ENCODE measurements at regions not wholly inside any gene's neighbourhood (a gene's known extent, or its start where the extent isn't known, plus 50 kb on each side); places are given as distances from the start of the nearest gene placed in this dataset.
"Not testable (repeated sequence)": the region's sequence is repeated elsewhere in the genome, so short reads cannot be mapped to it uniquely, and the experiment has no call there.

DNA sequence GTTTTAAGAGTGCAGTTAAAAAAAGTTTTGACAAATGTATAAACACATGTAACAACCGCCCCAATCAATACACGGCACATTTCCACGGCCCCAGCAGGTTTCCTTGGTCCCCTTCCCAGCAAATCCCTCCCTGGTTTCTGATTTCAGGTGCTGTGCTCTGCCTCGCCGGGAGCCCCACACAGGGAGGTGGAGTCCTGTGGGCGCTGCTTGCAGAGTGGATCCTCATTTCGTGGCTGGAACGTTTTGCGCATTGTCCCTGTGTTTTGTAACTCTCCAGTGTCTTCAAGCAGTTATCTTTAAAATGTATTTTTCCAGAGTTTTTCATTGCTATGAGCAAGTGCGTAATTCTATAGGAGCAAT, 124.8 kb downstream of the GALR1 start:
- no peak for DNase-seq

DNA sequence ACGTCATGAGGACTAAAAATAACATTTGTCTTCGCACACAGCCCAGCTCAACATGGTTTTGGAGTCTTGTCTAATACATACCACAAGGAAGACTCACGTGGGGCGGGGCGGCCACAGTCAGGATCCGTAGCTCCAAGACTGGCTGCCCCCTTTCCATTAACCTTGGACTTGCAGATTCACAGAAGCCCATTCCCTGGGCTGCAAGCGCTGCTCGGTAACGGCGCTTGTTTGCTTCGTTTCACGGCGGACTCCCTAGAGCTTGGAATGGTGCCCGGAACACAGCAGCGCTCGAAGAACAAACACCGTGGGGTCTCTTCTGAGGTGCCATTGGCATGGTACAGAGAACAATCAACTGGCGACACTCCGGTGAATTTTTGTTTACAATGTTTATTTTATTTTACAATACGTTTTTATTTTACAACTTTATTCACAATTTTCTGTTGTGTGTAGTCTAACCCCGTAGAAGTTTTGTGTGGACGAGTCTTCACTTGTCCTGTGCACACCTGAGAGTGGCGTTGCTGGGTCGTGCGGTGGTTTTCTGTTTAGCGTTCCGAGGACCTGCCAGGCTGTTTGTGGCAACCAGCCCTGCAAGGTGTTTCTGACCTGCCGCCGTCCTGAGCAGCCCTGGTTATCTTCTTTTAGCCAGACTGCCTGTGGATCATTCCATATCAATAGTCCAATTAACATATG, 126.5 kb downstream of the GALR1 start:
- DNase-seq: no peak

DNA sequence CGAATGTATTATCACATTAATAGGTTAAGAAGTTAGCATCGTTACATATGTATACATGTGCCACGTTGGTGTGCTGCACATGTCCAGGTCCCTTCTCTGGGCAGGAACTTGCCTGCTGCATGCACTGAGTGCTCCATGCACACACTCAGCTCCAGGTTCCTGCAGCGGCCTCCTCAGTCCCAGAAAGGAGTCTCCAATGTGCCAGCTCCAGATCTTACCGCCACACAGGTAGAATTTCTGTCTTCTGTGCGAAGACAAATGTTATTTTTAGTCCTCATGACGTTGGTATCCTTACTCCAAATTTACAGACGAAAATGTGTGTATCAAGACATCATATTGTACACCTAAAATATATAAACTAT, 127.1 kb downstream of the GALR1 start:
- no peak for DNase-seq

DNA sequence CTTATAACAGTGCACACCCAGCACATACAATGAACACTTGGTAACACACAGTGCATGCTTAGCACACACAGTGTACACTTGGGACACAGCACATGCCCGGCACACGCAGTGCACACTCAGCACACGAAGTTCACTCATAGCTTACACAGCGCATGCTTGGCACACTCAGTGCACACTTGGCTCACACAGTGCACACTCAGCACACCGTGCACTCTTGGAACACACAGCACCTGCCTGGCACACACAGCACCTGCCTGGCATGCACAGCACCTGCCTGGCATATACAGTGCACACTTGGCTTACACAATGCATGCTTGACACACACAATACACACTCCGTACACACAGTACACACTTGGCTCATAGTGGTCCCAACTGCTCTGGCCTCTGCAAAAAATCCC, 128.2 kb downstream of the GALR1 start:
- DNase-seq: no peak

DNA sequence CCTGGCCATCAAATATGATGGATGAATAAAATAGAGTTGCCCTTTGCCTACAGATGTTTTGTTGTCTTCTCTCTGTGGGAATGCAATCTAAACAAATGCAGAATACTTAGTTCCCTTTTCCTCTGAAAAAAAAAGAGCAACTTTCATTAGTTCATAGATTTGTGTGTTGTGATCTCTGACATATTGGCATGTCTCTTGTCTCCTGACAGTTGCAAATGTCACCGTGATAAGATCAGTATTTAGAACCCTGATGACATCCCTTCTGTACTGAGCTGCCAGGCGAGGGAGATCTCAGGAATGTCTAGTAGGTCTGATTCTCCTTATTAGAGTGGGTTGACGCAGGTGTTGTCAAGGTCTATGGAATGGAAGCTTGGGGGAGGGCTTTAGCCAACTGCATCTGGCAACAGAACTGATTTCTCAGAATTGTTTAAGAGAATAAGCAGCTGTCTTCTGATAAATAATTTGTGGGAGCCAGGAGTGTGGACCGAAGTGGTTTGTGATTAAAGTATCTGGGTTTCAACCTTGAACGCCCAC, 130.4 kb downstream of the GALR1 start:
- no peak for DNase-seq

DNA sequence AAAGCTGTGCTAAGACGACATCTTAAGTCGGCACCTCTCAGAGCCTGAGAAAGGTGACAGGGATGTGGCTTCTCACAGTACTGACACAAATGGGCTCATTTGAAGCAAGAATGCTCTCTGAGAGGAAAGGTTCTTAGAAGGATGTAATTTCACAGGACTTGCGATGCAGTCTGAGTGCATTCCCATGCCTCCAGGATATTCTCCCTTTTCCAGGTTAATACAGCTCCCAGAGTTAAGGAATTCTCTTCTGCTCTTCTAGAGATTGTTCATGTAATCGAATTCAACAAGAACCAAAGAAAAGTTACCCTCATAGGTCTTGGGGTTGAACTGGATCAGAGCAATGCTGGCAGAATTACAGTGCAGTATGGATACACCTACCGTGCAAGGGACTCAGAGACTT, 131.0 kb downstream of the GALR1 start:
- DNase-seq: no peak

DNA sequence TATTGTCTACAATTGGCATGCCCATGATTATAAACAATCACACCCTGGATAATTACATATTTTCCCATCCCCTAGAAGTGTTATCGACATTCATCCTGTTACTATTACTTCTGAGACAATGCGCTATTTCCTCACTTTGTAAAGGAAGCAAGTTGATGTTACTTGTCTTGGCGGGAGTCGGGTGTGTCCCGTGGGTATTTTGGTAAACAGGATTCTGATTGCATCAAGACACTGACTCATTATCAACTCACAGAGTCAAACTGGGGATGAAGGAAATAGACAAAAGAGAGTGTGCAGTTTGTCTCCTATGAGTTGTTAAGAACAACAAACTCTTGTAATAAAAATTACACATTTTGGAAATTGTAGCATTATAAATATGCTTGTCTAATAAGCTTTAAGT, 142.7 kb downstream of the GALR1 start:
- DNase-seq: no peak

DNA sequence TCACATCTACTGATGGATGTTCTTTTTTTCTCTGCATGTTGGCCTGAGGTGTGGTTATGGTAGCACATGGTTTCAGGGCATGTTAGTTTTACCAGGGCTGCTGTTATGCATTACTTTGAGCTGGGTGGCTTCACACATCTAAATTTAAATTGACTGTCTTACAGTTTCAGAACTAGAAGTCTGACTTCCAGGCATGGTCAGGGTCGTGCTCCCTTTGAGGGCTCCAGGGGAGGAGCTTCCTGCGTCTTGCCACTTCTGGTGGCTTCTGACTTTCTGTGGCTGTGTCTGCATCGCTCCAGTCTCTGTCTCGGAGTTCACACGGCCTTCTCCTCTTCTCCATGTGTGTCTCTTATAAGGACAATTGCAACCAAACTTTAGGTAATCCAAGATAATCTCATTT, 143.9 kb downstream of the GALR1 start:
- no peak for DNase-seq

DNA sequence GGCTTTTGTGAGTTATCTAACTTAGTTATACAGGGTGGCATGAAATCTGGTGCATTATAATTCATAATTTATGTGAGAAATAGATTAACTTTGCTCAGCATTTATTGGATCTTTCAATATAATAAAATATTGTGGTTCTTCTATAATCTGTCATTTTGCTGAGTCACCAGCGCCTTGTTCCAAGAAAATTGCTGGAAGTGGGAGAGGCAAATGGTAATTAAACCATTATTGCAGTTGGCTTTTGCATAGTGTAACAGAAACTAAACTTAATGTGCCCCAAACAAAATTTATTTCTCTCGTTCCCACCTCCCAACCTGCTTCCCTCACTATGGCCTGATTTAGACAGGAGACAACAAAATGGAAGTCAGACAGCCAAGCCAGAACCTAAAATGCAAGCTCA, 146.3 kb downstream of the GALR1 start:
- no peak for DNase-seq

DNA sequence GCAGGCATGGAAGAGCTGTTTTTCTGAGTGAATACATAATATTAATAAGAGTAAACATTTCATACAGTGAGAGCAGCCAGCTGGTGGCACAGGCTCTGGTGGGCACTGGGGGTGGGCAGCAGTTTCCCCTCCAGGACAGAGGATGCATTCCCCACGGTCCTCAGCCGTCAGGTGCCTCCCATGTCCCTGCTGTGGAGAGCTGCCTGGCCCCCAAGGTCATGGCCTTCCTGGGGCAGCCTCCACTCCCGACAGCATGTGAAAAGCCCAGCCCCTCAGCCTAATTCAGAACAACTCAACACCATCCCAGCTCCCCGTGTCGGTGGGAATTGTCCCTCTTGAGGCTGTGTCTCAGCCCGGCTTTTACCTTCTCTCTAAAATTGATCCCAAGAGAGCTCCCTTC, 147.4 kb downstream of the GALR1 start:
- DNase-seq: no peak

DNA sequence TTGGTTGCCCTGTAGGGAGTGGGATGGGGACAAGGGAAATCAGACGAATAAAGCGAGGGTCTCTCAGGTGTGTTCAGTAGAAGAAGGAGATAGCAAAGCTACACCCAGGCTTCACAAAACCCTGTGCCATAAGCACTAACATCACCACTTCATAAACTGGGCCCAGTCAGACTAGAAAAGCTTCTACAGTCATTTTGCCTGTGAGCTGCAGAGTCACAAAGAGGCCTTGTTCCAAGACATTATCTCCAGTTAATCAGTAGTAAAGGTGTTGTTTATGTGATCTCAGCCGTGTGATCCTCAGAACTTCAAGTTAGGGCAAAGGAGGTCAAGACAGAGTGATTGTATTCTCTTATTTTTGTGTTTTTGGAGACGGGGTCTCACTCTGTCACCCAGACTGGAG, 148.0 kb downstream of the GALR1 start:
- no peak for DNase-seq

DNA sequence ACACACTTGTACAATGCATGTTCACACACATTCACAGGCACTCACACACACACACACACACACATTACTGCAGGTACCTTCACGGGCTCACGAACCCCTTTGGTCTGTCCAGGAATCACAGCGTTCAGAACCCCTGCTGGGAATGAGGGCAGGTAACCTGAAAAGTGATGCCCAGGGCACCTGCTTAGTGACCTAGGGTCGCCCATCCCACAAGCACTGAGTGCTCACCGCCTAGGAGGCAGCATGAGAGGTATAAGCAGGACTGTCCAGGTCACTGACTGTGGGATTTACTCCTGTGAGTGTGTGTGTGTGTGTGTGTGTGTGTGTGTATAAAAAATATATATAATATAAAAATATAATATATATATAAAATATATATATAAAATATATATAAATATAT, 150.9 kb downstream of the GALR1 start:
- no peak for DNase-seq

DNA sequence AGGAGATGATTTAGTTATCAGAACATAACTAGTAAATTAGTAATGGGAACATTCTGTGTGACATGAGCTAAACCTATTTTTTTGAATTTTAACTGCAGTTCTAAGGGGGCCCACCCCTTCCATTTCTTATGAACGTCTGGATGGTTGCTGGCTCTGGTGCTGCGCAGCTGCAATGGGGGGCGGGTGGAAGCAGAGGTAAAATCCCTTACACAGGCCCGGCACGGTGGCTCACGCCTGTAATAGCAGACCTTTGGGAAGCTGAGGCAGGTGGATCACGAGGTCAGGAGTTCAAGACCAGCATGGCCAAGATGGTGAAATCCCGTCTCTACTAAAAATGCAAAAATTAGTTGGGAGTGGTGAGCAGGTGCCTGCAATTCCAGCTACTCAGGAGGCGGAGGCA, 151.5 kb downstream of the GALR1 start:
- DNase-seq: no peak

DNA sequence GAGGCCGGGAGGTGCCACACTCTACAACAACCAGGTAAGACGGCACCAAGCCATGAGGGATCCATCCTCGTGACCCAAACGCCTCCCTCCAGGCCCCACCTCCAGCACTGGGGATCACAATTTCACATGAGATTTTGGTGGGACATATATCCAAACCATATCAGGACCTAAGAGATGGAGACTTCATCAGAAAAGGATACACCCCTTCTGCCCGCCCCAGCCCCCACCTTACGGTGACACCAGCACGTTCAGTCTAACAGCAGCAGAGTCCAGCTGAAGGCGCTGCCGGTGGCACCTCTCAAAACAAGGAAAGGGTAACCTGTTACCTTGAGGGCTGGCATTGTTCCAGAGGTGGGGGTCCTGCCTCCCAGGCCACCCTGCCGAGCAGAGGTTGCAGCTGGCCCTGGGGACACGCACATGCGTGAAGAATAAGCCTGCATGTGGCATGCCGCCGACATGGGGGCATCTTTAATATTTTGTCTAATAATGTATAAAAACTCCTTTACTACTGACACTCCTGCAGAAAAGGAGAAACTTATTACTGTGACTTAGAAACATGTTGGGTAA, 154.4 kb downstream of the GALR1 start:
- no peak for DNase-seq

DNA sequence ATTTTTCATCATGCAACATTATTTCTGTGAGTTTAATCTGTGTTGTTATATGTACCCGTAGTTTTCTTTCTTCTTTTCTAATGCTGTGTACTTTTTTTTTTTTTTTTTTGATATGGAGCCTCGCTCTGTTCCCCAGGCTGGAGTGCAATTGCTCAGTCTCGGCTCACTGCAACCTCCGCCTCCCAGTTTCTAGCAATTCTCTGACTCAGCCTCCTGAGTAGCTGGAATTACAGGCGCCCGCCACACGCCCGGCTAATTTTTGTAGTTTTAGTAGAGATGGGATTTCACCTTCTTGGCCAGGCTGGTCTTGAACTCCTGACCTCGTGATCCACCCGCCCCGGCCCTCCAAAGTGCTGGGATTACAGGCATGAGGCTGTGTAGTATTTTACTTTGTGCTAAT, 155.4 kb downstream of the GALR1 start:
- no peak for DNase-seq

DNA sequence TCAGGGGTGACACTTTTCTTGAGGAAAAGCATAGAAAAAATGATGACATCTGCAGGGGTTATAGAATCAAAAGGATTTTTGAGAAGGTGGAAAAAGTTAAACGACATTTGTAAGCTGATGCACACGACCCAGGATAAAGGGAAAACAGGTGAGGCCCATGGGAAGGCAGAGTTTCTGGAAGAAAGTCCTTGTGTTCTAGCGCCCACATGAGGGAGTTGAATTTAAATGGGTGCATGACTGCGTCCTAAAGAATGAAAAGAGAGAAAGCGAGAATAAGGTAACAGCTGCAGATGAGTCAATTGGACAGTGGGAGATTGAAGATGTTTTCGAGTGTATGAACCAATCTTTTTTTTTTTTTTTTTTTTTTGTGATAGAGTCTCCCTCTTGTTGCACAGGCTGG, 158.1 kb downstream of the GALR1 start:
- no peak for DNase-seq

DNA sequence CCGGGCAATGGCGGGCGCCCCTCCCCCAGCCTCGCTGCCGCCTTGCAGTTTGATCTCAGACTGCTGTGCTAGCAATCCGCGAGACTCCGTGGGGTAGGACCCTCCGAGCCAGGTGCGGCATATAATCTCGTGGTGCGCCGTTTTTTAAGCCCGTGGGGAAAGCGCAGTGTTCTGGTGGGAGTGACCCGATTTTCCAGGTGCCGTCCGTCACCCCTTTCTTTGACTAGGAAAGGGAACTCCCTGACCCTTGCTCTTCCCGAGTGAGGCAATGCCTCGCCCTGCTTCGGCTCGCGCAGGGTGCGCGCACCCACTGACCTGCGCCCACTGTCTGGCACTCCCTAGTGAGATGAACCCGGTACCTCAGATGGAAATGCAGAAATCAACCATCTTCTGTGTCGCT, 171.9 kb downstream of the GALR1 start:
- DNase-seq: not testable (repeated sequence)

DNA sequence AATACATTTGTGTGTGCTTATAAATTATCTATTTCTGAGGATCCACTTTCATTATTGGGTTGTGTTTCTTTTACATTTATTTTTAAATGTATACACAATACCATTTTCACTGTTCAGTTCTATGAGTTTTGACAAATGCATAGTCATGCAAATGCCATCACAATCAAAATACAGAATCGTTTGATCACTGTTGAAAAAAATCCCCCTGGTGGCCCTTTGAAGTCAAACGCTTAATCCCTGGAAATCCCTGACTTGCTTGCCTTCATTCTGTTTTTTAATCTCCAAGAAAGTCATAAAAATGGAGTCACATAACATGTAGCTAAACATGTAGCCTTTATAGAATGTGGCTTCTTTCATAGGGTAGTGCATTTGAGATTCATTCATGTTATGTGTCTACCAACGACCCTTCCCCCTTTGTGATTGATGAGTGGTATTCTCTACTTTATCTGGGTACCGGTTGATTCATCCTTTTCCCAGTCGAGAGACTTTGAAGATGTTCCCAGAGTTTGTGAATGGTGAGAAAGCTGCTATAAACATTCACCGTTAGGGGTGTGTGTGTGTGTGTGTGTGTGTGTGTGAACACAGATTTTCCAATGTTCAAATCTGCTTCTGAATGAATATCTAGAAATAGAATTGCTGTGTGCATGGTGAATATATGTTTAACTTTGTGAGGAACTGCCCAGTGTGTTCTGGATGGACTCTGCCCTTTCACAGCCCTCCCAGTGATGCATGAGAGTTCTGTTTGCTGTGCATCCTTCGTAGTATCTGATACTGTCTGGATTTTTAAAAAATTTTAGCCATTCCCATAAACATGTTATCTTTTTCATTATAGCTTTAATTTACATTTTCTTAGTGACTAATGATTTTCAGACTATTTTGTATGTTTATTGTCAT, 173.6 kb downstream of the GALR1 start:
- DNase-seq: no peak

DNA sequence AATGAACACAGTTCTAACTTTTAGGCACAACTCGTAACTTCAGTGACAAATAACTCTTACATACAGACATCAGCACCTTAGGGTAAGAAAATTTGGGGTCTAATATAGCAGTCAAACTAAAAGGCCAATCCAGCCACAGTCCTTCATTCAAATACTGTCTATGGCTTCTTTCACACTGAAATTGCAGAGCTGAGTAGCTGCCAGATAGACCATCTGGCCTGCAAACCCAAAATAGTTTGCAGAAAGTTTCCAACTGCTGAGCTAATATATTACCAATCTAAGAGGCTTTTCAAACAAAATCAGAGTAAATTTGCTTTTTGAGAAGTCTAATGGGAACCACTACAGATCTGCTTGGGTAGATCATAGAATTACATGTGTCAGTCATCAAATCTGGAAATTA, 183.4 kb downstream of the GALR1 start:
- no peak for DNase-seq

DNA sequence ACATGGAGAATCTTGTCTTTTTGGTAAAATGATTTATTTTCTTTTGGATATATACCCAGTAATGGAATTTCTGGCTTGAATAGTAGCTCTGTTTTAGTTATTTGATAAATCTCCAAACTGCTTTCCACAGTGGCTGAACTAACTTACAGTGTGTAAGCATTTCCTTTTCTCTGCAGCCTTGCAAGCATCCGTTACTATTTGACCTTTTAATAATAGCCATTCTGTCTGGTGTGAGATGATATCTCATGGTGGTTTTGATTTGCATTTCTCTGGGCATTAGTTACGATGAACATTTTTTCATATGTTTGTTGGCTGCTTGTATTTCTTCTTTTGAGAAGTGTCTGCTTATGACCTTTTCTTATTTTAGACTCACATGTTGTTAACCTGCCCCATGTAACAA, 190.2 kb downstream of the GALR1 start:
- no peak for DNase-seq

DNA sequence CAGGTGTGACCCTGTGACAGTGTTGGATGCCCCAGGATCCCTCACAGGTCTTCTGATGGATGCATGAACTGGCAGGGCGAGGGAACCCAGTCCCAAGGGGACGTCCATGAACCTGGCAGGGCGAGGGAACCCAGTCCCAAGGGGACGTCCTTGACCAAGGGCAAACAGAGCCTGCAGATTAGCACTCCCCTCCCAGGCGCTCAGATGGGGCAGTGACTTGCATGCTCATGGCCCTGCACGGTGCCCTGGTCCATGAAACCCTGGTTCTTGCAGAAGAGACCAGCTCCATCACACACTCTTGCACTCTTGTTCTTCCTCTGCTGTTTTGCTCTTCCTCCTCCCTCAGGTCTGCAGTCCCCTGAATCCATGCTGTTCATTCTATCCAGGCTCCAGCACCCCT, 192.7 kb downstream of the GALR1 start:
- no peak for DNase-seq

DNA sequence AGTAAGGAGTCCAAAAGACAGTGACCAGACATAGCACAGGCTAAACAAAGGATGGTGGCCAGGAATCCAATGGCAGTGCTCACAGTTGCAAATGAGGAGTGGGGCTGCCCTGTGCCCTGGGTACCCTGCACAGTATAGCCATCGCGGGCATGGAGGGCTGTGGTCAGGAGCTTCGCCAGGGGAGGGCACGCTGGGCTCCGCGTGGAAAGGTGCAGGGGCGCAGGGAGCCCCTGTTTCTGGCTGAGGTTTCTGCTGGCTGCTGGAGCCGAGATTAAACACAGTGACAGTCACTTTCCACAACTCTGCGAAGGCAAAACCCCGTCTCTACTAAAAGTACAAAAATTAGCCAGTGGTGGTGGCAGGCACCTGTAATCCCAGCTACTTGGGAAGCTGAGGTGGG, 194.7 kb downstream of the GALR1 start:
- no peak for DNase-seq

DNA sequence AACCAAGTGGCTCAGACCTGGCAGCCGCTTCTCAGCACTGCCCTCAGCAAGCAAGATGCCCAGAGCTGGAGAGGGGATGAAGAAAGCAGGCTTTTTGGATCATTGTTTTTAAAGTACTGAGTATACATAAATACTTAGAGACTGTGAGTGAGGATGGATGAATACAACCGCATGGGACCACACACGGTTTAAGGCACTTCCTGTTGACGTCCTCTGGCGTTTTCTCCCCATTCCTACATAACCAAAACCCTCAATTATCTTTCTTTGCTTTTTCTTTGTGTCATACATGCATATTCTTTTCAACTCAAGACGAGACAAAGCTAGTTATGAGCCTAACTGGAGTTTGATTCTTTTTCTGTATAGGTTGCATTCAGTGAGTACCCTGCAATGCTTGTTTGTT, 198.4 kb downstream of the GALR1 start:
- DNase-seq: no peak

DNA sequence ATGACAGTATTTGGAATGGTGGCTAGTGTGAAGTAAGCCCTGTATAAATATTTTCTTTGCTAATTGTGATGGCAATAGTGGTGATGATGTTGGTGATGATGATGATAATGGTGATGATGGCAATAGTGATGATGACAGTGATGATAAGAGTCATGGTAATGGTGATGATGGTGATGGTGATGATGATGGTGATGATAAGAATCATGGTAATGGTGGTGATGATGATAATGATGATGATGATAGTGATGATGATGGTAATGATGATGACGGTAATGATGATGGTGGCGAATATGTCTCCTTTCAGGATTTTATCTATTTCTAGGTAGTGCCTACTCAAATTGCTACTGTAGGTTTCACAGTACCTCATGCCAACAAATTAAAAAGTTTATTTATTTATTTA, 205.4 kb downstream of the GALR1 start:
- no peak for DNase-seq

Measured in GF-D8 (cell line).